ENCODE measurements at regions not wholly inside any gene's neighbourhood (a gene's known extent, or its start where the extent isn't known, plus 50 kb on each side); places are given as distances from the start of the nearest gene placed in this dataset.

DNA sequence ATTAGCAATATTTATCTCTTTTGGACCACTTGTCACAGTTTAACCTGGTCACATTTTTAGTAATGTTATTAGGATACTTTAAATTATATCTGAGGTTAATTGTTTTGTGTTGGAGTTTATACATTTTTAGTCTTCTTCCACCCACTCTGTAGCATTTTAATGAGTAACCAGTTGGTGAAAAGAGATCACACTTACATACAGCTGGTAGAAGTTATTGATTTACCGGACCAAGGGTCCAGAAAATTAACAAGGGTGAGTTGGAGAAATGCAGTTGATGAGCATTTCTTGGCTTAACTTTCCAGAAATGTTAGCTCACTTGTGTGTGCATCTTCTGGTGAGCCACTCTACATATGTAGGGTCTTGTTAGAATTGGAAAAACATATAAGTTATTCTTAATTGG lies 219.6 kb downstream of the GRXCR1 start:
- TF ChIP-seq, protein P1, sequence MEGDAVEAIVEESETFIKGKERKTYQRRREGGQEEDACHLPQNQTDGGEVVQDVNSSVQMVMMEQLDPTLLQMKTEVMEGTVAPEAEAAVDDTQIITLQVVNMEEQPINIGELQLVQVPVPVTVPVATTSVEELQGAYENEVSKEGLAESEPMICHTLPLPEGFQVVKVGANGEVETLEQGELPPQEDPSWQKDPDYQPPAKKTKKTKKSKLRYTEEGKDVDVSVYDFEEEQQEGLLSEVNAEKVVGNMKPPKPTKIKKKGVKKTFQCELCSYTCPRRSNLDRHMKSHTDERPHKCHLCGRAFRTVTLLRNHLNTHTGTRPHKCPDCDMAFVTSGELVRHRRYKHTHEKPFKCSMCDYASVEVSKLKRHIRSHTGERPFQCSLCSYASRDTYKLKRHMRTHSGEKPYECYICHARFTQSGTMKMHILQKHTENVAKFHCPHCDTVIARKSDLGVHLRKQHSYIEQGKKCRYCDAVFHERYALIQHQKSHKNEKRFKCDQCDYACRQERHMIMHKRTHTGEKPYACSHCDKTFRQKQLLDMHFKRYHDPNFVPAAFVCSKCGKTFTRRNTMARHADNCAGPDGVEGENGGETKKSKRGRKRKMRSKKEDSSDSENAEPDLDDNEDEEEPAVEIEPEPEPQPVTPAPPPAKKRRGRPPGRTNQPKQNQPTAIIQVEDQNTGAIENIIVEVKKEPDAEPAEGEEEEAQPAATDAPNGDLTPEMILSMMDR (conservative IDR thresholded peaks at IDR 0.05 in 1 of 2, IDR thresholded peaks at IDR 0.05 in 1 of 2; ENCODE audit: low read depth in 1 of 2, low read length in 2 of 2): no peak
- no peak for TF ChIP-seq EZH2 (IDR thresholded peaks at IDR 0.05; ENCODE audit: low read length, missing control alignments)
